ENCODE measurements at regions not wholly inside any gene's neighbourhood (a gene's known extent, or its start where the extent isn't known, plus 50 kb on each side); places are given as distances from the start of the nearest gene placed in this dataset.

DNA sequence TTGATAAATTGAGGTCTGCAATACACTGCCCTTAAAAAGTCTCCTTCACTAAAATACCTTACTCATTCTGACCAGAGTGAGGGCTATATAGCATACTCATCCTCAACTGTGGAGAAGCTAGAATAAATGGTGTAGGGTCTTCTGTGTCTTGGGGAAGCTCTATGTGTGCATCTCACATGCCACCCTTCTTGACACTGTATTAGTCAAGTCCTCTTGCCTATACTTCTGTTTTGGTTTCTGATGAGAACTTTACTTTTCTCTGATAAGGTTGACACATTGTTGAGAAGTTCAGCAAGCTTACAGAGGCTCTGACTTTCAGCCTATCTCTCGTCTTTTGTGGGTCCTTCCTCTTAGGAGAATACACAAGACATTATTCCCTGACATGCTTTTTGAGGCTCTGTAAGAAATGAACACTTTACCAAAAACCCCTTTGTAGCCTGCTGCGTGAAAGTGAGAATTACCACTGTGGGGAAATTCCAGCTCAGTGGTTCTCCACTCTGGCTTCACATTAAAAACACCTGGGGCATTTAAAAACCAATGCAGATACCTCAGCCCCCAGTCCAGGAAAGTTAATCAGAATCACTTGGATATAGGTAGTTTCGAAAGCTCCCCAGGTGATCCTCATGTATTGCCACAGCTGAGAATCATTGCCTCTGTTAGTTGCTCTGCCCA, 372.1 kb upstream of the HS3ST5 start:
- Histone ChIP-seq H3K4me1 (ENCODE audit: control insufficient read depth in 1 of 2, insufficient read depth in 2 of 2, low read depth in 1 of 2, low read length in 1 of 2) (no peaks in the 10 kb centered on the region), H3K9me2 (no peaks in the 10 kb centered on the region), H3K4me2 (no peak overlapping the region), H3K36me3 (replicated peaks in 1 of 2; ENCODE audit: control insufficient read depth in 1 of 2, insufficient read depth in 2 of 2, low read length in 1 of 2) (no peaks in the 10 kb centered on the region), H2AFZ (ENCODE audit: low read depth) (no peak overlapping the region), H3K79me2 (ENCODE audit: insufficient read depth) (no peaks in the 10 kb centered on the region), H3K9ac (no peak overlapping the region), H3K27ac (ENCODE audit: low read depth in 2 of 2, low read length in 1 of 2) (no peak overlapping the region), H3K4me3 (ENCODE audit: low read depth in 2 of 2, low read length in 1 of 2) (no peak overlapping the region), H3K9me3 (no peaks in the 10 kb centered on the region), H3K27me3 (ENCODE audit: insufficient read depth) (no peaks in the 10 kb centered on the region), H4K20me1 (ENCODE audit: insufficient read depth) (no peaks in the 10 kb centered on the region), H3F3A (replicated peaks; ENCODE audit: insufficient read depth) (no peaks in the 10 kb centered on the region)
- CTCF ChIA-PET: no interaction called here
- DNase-seq: no peak
- no peak for TF ChIP-seq RXRA (IDR thresholded peaks at IDR 0.05; ENCODE audit: borderline replicate concordance, low read depth)
- TF ChIP-seq NRF1 (IDR thresholded peaks at IDR 0.05; ENCODE audit: low read depth, low read length): no peak
- TF ChIP-seq RCOR1 (IDR thresholded peaks at IDR 0.05; ENCODE audit: low read length): no peak
- TF ChIP-seq, protein P1, sequence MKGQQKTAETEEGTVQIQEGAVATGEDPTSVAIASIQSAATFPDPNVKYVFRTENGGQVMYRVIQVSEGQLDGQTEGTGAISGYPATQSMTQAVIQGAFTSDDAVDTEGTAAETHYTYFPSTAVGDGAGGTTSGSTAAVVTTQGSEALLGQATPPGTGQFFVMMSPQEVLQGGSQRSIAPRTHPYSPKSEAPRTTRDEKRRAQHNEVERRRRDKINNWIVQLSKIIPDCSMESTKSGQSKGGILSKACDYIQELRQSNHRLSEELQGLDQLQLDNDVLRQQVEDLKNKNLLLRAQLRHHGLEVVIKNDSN (IDR thresholded peaks at IDR 0.05; ENCODE audit: borderline replicate concordance, low read depth): no peak
- no peak for TF ChIP-seq ZBTB33 (IDR thresholded peaks at IDR 0.05; ENCODE audit: borderline replicate concordance, low read depth)
- TF ChIP-seq, protein P2, sequence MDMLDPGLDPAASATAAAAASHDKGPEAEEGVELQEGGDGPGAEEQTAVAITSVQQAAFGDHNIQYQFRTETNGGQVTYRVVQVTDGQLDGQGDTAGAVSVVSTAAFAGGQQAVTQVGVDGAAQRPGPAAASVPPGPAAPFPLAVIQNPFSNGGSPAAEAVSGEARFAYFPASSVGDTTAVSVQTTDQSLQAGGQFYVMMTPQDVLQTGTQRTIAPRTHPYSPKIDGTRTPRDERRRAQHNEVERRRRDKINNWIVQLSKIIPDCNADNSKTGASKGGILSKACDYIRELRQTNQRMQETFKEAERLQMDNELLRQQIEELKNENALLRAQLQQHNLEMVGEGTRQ (IDR thresholded peaks at IDR 0.05; ENCODE audit: borderline replicate concordance, low read depth, low read length): no peak
- TF ChIP-seq, protein P3, sequence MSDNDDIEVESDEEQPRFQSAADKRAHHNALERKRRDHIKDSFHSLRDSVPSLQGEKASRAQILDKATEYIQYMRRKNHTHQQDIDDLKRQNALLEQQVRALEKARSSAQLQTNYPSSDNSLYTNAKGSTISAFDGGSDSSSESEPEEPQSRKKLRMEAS (IDR thresholded peaks at IDR 0.05; ENCODE audit: low read depth): no peak
- TF ChIP-seq EZH2phosphoT487 (IDR thresholded peaks at IDR 0.05; ENCODE audit: borderline replicate concordance, low read depth): no peak
- TF ChIP-seq SMC3 (IDR thresholded peaks at IDR 0.05; ENCODE audit: low read depth, low read length): no peak
- no peak for TF ChIP-seq RAD21 (IDR thresholded peaks at IDR 0.05; ENCODE audit: low read length)
- TF ChIP-seq CTCF (IDR thresholded peaks at IDR 0.05): no peak
- no peak for TF ChIP-seq ELF1 (IDR thresholded peaks at IDR 0.05)
- no peak for TF ChIP-seq NFIC (IDR thresholded peaks at IDR 0.05; ENCODE audit: borderline replicate concordance)
- TF ChIP-seq GATA2 (CRISPR knock-in tag; IDR thresholded peaks at IDR 0.05): no peak
- no peak for TF ChIP-seq FOXJ3 (CRISPR knock-in tag; IDR thresholded peaks at IDR 0.05)
- no peak for TF ChIP-seq MXI1 (IDR thresholded peaks at IDR 0.05; ENCODE audit: low read depth, low read length)
- TF ChIP-seq FOSL2 (IDR thresholded peaks at IDR 0.05; ENCODE audit: borderline replicate concordance, low read depth): no peak
- no peak for TF ChIP-seq EP300 (IDR thresholded peaks at IDR 0.05; ENCODE audit: borderline replicate concordance in 1 of 2, low read depth in 1 of 2, low read length in 1 of 2)
- no peak for TF ChIP-seq TCF12 (IDR thresholded peaks at IDR 0.05)
- POLR2A ChIA-PET: no interaction called here
- 20% methylated on average over 3 of the region's 3 CpGs for WGBS (ENCODE audit: low lambda C conversion rate)

All from SK-N-SH (cell line).